ENCODE measurements at regions not wholly inside any gene's neighbourhood (a gene's known extent, or its start where the extent isn't known, plus 50 kb on each side); places are given as distances from the start of the nearest gene placed in this dataset.
"Not testable (repeated sequence)": the region's sequence is repeated elsewhere in the genome, so short reads cannot be mapped to it uniquely, and the experiment has no call there.

GRCh38 chr7:7014827-7015595 lies 167.3 kb upstream of the C1GALT1 start:
- TF ChIP-seq CTCF (IDR thresholded peaks at IDR 0.05; ENCODE audit: insufficient read depth, low read depth, low read length), result no peak
- DNase-seq (ENCODE audit: low read depth), result no peak
- H3K4me3 ChIP-seq (ENCODE audit: low read depth, low read length), result no peak overlapping the region

- no peak overlapping the region for H3K4me3 ChIP-seq (ENCODE audit: low read depth, low read length)
- TF ChIP-seq CTCF (IDR thresholded peaks at IDR 0.05; ENCODE audit: insufficient read depth, low read depth, low read length), result no peak
- no peak for DNase-seq (ENCODE audit: low read depth)
Measured at GRCh38 chr7:7017707-7018280, 164.6 kb upstream of the C1GALT1 start.

DNA sequence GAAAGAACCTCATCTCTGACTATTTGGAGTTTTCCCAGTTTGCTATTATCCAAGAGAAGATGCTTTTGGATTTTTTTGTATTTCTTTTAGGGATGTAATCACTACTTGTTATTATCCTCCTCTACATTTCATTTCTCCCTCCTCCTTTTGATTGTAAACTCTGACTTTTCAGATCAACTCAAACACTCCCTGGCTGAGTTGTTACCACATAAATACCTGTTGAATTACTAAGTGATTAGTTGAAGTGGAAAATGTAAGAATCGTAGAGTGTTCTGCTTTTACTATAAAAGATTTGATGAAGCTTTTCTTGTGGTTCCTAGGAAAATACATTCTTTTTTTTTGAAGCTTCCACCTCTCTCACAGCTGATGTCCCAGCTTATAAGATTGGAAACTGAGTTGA lies 164.1 kb upstream of the C1GALT1 start:
- H3K4me3 ChIP-seq (ENCODE audit: low read depth, low read length), result no peak overlapping the region
- DNase-seq (ENCODE audit: low read depth), result no peak
- no peak for TF ChIP-seq CTCF (IDR thresholded peaks at IDR 0.05; ENCODE audit: insufficient read depth, low read depth, low read length)

DNA sequence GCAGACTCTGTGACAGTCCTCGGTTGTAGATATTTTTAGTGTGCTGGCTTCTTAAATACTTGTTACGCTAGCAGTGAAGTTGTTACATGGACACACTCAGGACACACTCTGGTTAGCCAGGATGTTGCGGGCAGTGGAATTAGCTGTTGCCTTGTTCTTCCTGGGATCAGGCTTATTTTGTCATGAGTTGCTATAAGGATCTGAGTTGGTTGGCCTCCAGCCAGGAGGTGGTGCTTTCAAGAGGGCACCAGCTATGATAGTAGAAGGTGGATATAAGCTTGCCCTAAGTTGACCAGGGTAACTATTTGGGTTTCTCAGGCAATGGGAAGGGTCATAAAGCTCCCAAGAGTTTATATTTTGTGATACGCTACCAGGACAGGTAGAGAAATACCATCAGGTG lies 150.1 kb upstream of the C1GALT1 start:
- H3K4me3 ChIP-seq (ENCODE audit: low read depth, low read length), result no peak overlapping the region
- no peak for TF ChIP-seq CTCF (IDR thresholded peaks at IDR 0.05; ENCODE audit: insufficient read depth, low read depth, low read length)
- DNase-seq (ENCODE audit: low read depth), result no peak

- TF ChIP-seq CTCF (IDR thresholded peaks at IDR 0.05; ENCODE audit: insufficient read depth, low read depth, low read length), result no peak
- no peak overlapping the region for H3K4me3 ChIP-seq (ENCODE audit: low read depth, low read length)
- DNase-seq (ENCODE audit: low read depth), result no peak
Measured at GRCh38 chr7:7035851-7036250, 146.5 kb upstream of the C1GALT1 start.

GRCh38 chr7:7042286-7042893 lies 140.0 kb upstream of the C1GALT1 start:
- not testable (repeated sequence) for DNase-seq (ENCODE audit: low read depth); H3K4me3 ChIP-seq (ENCODE audit: low read depth, low read length)

- no peak for TF ChIP-seq CTCF (IDR thresholded peaks at IDR 0.05; ENCODE audit: insufficient read depth, low read depth, low read length)
- no peak for DNase-seq (ENCODE audit: low read depth)
Measured at GRCh38 chr7:7044806-7045205, 137.5 kb upstream of the C1GALT1 start.

More at GRCh38 chr7:7044806-7045205, 137.5 kb upstream of the C1GALT1 start:
- no peak overlapping the region for H3K4me3 ChIP-seq (ENCODE audit: low read depth, low read length)
